ENCODE measurements at regions not wholly inside any gene's neighbourhood (a gene's known extent, or its start where the extent isn't known, plus 50 kb on each side); places are given as distances from the start of the nearest gene placed in this dataset.

GRCh38 chr7:97407106-97407505 lies 289.6 kb downstream of the SDHAF3 start:
- TF ChIP-seq CTCF (IDR thresholded peaks at IDR 0.05) (no peak), POLR2A (IDR thresholded peaks at IDR 0.05) (no peak)
- Histone ChIP-seq H3K4me3 (no peak overlapping the region), H3K27me3 (no peaks in the 10 kb centered on the region), H3K36me3 (no peaks in the 10 kb centered on the region), H3K9me3 (no peaks in the 10 kb centered on the region), H3K4me1 (no peaks in the 10 kb centered on the region), H3K27ac (no peak overlapping the region)
- DNase-seq = no peak

GRCh38 chr7:97409346-97409745 lies 291.8 kb downstream of the SDHAF3 start:
- TF ChIP-seq POLR2A (IDR thresholded peaks at IDR 0.05) (no peak), CTCF (IDR thresholded peaks at IDR 0.05) (no peak)
- no peak for DNase-seq
- Histone ChIP-seq H3K27ac (no peak overlapping the region), H3K27me3 (no peaks in the 10 kb centered on the region), H3K4me1 (no peaks in the 10 kb centered on the region), H3K9me3 (no peaks in the 10 kb centered on the region), H3K36me3 (no peaks in the 10 kb centered on the region), H3K4me3 (no peak overlapping the region)

- H3K9me3 ChIP-seq = no peaks in the 10 kb centered on the region
- H3K4me3 ChIP-seq = no peak overlapping the region
- H3K36me3 ChIP-seq = no peaks in the 10 kb centered on the region
- TF ChIP-seq POLR2A (IDR thresholded peaks at IDR 0.05) (no peak), CTCF (IDR thresholded peaks at IDR 0.05) (no peak)
- no peaks in the 10 kb centered on the region for H3K4me1 ChIP-seq
- no peak for DNase-seq
- H3K27me3 ChIP-seq = no peaks in the 10 kb centered on the region
- H3K27ac ChIP-seq = no peak overlapping the region
These were observed 300.8 kb downstream of the SDHAF3 start for GRCh38 chr7:97418312-97418711.

GRCh38 chr7:97419898-97420297 lies 302.4 kb downstream of the SDHAF3 start:
- no peaks in the 10 kb centered on the region for H3K27me3 ChIP-seq
- no peak for DNase-seq
- H3K27ac ChIP-seq = no peak overlapping the region
- no peaks in the 10 kb centered on the region for H3K4me1 ChIP-seq
- TF ChIP-seq CTCF (IDR thresholded peaks at IDR 0.05) = no peak
- TF ChIP-seq POLR2A (IDR thresholded peaks at IDR 0.05) = no peak
- H3K4me3 ChIP-seq = no peak overlapping the region
- no peaks in the 10 kb centered on the region for H3K36me3 ChIP-seq
- H3K9me3 ChIP-seq = no peaks in the 10 kb centered on the region

- Histone ChIP-seq H3K27ac (no peak overlapping the region), H3K4me3 (no peak overlapping the region), H3K9me3 (no peaks in the 10 kb centered on the region), H3K36me3 (no peaks in the 10 kb centered on the region), H3K27me3 (no peaks in the 10 kb centered on the region), H3K4me1 (no peaks in the 10 kb centered on the region)
- no peak for DNase-seq
- TF ChIP-seq CTCF (IDR thresholded peaks at IDR 0.05) (no peak), POLR2A (IDR thresholded peaks at IDR 0.05) (no peak)
These were observed 303.9 kb downstream of the SDHAF3 start for GRCh38 chr7:97421307-97421930.

GRCh38 chr7:97422046-97422445 lies 304.5 kb downstream of the SDHAF3 start:
- Histone ChIP-seq H3K27me3 (no peaks in the 10 kb centered on the region), H3K9me3 (no peaks in the 10 kb centered on the region), H3K4me1 (no peaks in the 10 kb centered on the region), H3K36me3 (no peaks in the 10 kb centered on the region), H3K4me3 (no peak overlapping the region), H3K27ac (no peak overlapping the region)
- no peak for DNase-seq
- TF ChIP-seq CTCF (IDR thresholded peaks at IDR 0.05) (no peak), POLR2A (IDR thresholded peaks at IDR 0.05) (no peak)

Data from Peyer's patch (tissue), 4 donors.